Nephron progenitor cell (in vitro differentiated cells): ENCODE measurements at regions not wholly inside any gene's neighbourhood (a gene's known extent, or its start where the extent isn't known, plus 50 kb on each side); places are given as distances from the start of the nearest gene placed in this dataset.

Experiments
- DNase-seq: peaks from one replicate; pipeline ENCODE4 v3.0.0; 2021
- H3K27ac Mint-ChIP-seq: 2 replicates; pipeline ENCODE4 v1.8.0; 2021; ENCODE audit warnings: mild to moderate bottlenecking, moderate library complexity, mixed read lengths
- H3K27me3 Mint-ChIP-seq: 2 replicates; pipeline ENCODE4 v1.8.0; 2021; ENCODE audit warnings: mild to moderate bottlenecking, low read depth, mixed read lengths; ENCODE audit not compliant: poor library complexity
- H3K36me3 Mint-ChIP-seq: 2 replicates; pipeline ENCODE4 v1.8.0; 2021; ENCODE audit warnings: low read depth, mixed read lengths
- H3K4me1 Mint-ChIP-seq: 2 replicates; pipeline ENCODE4 v1.8.0; 2021; ENCODE audit warnings: mixed read lengths
- H3K4me3 Mint-ChIP-seq: 2 replicates; pipeline ENCODE4 v1.8.0; 2021; ENCODE audit warnings: mild to moderate bottlenecking, moderate library complexity, mixed read lengths
- H3K9me3 Mint-ChIP-seq: 2 replicates; pipeline ENCODE4 v1.8.0; 2021; ENCODE audit warnings: mild to moderate bottlenecking, moderate library complexity, mixed read lengths
- CTCF ChIP-seq: fragments of 200-600 bp; sonication (generic); IDR thresholded peaks from 2 replicates; pipeline ENCODE4 v1.5.0; 2021; ENCODE audit warnings: antibody characterized with exemption

DNA sequence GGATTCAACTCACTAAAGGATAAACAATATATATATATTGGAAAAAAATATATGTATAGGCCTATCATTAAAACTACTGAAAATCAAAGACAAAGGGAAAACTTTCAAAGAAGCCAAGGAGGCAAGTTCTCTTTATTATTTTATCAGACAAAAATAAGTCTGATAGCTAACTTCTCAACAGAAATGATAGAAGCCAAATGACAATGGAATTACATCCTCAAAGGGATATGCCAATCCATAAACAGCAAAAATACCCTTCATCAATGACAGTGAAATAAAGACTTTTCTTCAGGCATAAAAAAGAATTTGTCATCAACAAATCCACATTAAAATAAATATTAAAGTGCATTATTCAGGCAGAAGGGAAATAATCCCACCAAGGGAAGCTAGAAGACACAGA lies 393.4 kb downstream of the ZFHX3 start:
- no peak for TF ChIP-seq CTCF
- no peaks in the 10 kb centered on the region for H3K27me3 Mint-ChIP-seq
- DNase-seq: no peak
- peaks cover 41% of the 10 kb centered on the region for H3K36me3 Mint-ChIP-seq
- no peak overlapping the region for H3K27ac Mint-ChIP-seq
- no peak overlapping the region for H3K4me3 Mint-ChIP-seq
- peaks cover 46% of the 10 kb centered on the region for H3K9me3 Mint-ChIP-seq
- H3K4me1 Mint-ChIP-seq: no peaks in the 10 kb centered on the region

DNA sequence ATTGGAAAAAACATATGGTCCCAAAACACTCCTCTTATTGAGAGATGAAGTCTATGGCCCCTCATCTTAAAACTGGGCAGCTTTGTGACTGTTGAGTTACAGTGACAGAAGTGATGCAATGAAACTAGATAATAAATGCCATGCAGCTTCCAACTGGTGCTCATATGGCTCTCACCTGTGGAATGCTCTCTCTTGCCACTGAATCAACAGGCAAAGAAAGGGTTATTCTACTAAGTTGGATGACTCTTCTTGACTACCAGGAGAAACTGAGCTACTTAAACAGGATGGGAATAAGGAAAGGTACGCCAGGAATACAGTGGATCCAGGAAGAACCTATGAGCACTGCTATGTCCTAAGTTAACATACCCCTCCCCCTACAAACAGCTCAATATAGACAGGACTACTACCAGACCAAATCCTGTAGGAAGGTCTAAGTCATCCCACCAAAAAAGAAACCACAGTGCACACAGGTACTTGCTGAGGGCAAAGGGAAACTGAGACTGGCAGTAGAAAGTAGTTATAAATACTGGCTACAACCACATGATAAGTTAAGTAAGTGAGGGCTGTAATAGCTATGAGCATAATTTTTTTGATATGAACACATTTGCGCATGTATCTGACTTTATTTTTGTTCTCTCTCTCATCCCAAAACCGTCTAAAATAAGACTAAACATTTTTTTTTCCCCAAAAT lies 398.5 kb downstream of the ZFHX3 start:
- H3K27ac Mint-ChIP-seq: no peak overlapping the region
- TF ChIP-seq CTCF: no peak
- DNase-seq: no peak
- H3K4me3 Mint-ChIP-seq: no peak overlapping the region
- H3K9me3 Mint-ChIP-seq: peaks cover 39% of the 10 kb centered on the region
- peaks cover 33% of the 10 kb centered on the region for H3K36me3 Mint-ChIP-seq
- no peaks in the 10 kb centered on the region for H3K27me3 Mint-ChIP-seq
- H3K4me1 Mint-ChIP-seq: no peaks in the 10 kb centered on the region

- DNase-seq: no peak
- Mint-ChIP-seq H3K27me3 (no peaks in the 10 kb centered on the region), H3K4me1 (no peaks in the 10 kb centered on the region), H3K36me3 (peaks cover 22% of the 10 kb centered on the region), H3K27ac (no peak overlapping the region), H3K4me3 (no peak overlapping the region), H3K9me3 (peaks cover 34% of the 10 kb centered on the region)
- TF ChIP-seq CTCF: no peak
Observed at GRCh38 chr16:72646615-72647014, 401.3 kb downstream of the ZFHX3 start.

DNA sequence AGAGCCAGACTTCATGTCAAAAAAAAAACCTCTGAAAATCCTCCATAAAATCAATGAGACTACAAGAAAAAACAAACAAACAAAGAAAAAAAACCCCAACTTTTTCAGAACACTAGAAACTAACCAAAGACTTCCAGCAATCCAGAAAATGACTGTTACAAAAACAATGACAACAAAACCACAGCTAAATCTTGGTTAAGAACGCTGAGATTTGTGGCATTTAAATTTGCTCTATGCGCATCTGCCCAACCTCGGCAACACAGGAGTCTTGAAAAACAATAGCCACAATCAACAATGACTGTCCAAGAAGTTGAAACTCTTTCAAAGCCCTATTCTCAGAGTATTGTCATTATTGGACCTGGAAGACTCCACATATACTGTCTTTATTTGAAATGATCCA lies 402.4 kb downstream of the ZFHX3 start:
- no peak overlapping the region for H3K27ac Mint-ChIP-seq
- TF ChIP-seq CTCF: no peak
- DNase-seq: no peak
- H3K36me3 Mint-ChIP-seq: peaks cover 33% of the 10 kb centered on the region
- H3K9me3 Mint-ChIP-seq: peaks cover 40% of the 10 kb centered on the region
- H3K4me3 Mint-ChIP-seq: no peak overlapping the region
- no peaks in the 10 kb centered on the region for H3K4me1 Mint-ChIP-seq
- H3K27me3 Mint-ChIP-seq: no peaks in the 10 kb centered on the region

- Mint-ChIP-seq H3K9me3 (peaks cover 42% of the 10 kb centered on the region), H3K27ac (no peak overlapping the region), H3K27me3 (no peaks in the 10 kb centered on the region), H3K4me1 (no peaks in the 10 kb centered on the region), H3K4me3 (no peak overlapping the region), H3K36me3 (peaks cover 33% of the 10 kb centered on the region)
- DNase-seq: no peak
- no peak for TF ChIP-seq CTCF
Observed at GRCh38 chr16:72644911-72645310, 403.0 kb downstream of the ZFHX3 start.

DNA sequence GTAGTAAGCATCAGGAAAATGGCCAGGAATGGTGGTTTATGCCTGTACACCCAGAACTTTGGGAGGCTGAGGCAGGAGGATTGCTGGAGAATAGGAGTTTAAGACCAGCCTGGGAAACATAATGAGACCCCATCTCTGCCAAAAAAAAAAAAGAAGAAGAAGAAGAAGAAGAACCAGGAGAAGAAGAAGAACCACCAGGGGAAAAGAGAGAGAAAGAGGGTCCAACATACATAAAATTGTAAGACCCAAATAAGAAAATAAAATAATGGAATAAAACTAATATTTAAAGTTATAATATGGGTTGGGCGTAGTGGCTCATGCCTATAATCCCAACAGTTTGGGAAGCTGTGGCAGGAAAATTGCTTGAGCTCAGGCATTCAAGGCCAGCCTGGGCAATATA lies 408.4 kb downstream of the ZFHX3 start:
- TF ChIP-seq CTCF: no peak
- Mint-ChIP-seq H3K9me3 (peaks cover 84% of the 10 kb centered on the region), H3K4me3 (no peak overlapping the region), H3K27me3 (no peaks in the 10 kb centered on the region), H3K4me1 (no peaks in the 10 kb centered on the region), H3K36me3 (peaks cover 67% of the 10 kb centered on the region), H3K27ac (no peak overlapping the region)
- no peak for DNase-seq
